SK-N-SH (cell line): ENCODE measurements at regions not wholly inside any gene's neighbourhood (a gene's known extent, or its start where the extent isn't known, plus 50 kb on each side); places are given as distances from the start of the nearest gene placed in this dataset.

ENCODE experiments used
- CTCF ChIA-PET: fragments of 300-600, 350-600 bp; formaldehyde crosslinking; extraction: SDS; loops from one replicate; lab custom pipeline; 2021; lab: Yijun Ruan, JAX
- POLR2A ChIA-PET: fragments of 350-600 bp; sonication (Branson Sonifier 250); formaldehyde crosslinking; extraction: SDS; loops from one replicate; lab custom pipeline; 2020; ENCODE audit warnings: antibody characterized with exemption, inconsistent platforms; lab: Yijun Ruan, JAX
- DNase-seq: peaks from one replicate; pipeline ENCODE4 v3.0.0; 2012
- H2AFZ ChIP-seq: fragments of 200-600 bp; sonication (generic); 2 replicates; pipeline ENCODE4 v1.8.1; 2016; ENCODE audit warnings: antibody characterized with exemption, mild to moderate bottlenecking, low read depth
- H3F3A ChIP-seq: fragments of 200-600 bp; sonication (generic); replicated peaks from 2 replicates; pipeline ENCODE3; 2016; ENCODE audit warnings: antibody characterized with exemption, mild to moderate bottlenecking; ENCODE audit not compliant: insufficient read depth
- H3K27ac ChIP-seq, 2 experiments: fragments of 200-500 bp in 1 of 2; fragments of 200-600 bp in 1 of 2; sonication (Bioruptor generic) in 1 of 2; sonication (generic), shearing (Covaris generic) in 1 of 2; 2 replicates each; pipeline versions ENCODE4 v1.5.1 to v1.6.1; 2014 to 2016; ENCODE audit warnings: low read depth in 2 of 2, inconsistent platforms in 1 of 2, low read length in 1 of 2, mild to moderate bottlenecking in 1 of 2, mixed read lengths in 1 of 2
- H3K27me3 ChIP-seq: fragments of 200-600 bp; sonication (generic), shearing (Covaris generic); 2 replicates; pipeline ENCODE4 v1.6.1; 2016; ENCODE audit warnings: mixed run types; ENCODE audit not compliant: insufficient read depth
- H3K36me3 ChIP-seq, 2 experiments: fragments of 200-500 bp in 1 of 2; fragments of 200-600 bp in 1 of 2; sonication (Bioruptor generic) in 1 of 2; sonication (generic) in 1 of 2; replicated peaks in 1 of 2; 2 replicates each; pipeline versions ENCODE3 to v1.5.1; 2014 to 2016; ENCODE audit warnings: low read length in 1 of 2, mild to moderate bottlenecking in 1 of 2; ENCODE audit not compliant: insufficient read depth in 2 of 2, control insufficient read depth in 1 of 2
- H3K4me1 ChIP-seq, 2 experiments: fragments of 200-500 bp in 1 of 2; fragments of 200-600 bp in 1 of 2; sonication (Bioruptor generic) in 1 of 2; sonication (generic), shearing (Covaris generic) in 1 of 2; 2 replicates each; pipeline versions ENCODE4 v1.5.1 to v1.6.1; 2014 to 2016; ENCODE audit warnings: low read depth in 1 of 2, low read length in 1 of 2, mixed run types in 1 of 2; ENCODE audit not compliant: insufficient read depth in 2 of 2, control insufficient read depth in 1 of 2
- H3K4me2 ChIP-seq: fragments of 200-600 bp; sonication (generic), shearing (Covaris generic); 2 replicates; pipeline ENCODE4 v1.6.1; 2017; ENCODE audit warnings: mixed run types
- H3K4me3 ChIP-seq, 2 experiments: fragments of 200-500 bp in 1 of 2; fragments of 200-600 bp in 1 of 2; sonication (Bioruptor generic) in 1 of 2; sonication (generic), shearing (Covaris generic) in 1 of 2; 2 replicates each; pipeline versions ENCODE4 v1.5.1 to v1.8.1; 2014 to 2016; ENCODE audit warnings: low read depth in 2 of 2, inconsistent platforms in 1 of 2, low read length in 1 of 2, mild to moderate bottlenecking in 1 of 2, mixed read lengths in 1 of 2, moderate library complexity in 1 of 2
- H3K79me2 ChIP-seq: fragments of 200-600 bp; sonication (generic); 2 replicates; pipeline ENCODE4 v1.8.1; 2017; ENCODE audit warnings: mild to moderate bottlenecking; ENCODE audit not compliant: insufficient read depth
- H3K9ac ChIP-seq: fragments of 200-600 bp; sonication (generic); 2 replicates; pipeline ENCODE4 v1.6.1; 2017; ENCODE audit warnings: mixed run types
- H3K9me2 ChIP-seq: fragments of 200-600 bp; sonication (generic); 2 replicates; pipeline ENCODE4 v1.6.1; 2017; ENCODE audit warnings: mixed run types
- H3K9me3 ChIP-seq: fragments of 200-600 bp; sonication (generic); 2 replicates; pipeline ENCODE4 v1.6.1; 2017; ENCODE audit warnings: mixed run types, mild to moderate bottlenecking, moderate library complexity
- H4K20me1 ChIP-seq: fragments of 200-600 bp; sonication (generic); 2 replicates; pipeline ENCODE4 v1.6.1; 2017; ENCODE audit warnings: mild to moderate bottlenecking, mixed run types; ENCODE audit not compliant: insufficient read depth
- CHD2 ChIP-seq: fragments of 150-350 bp; IDR thresholded peaks from 2 replicates; pipeline ENCODE4 v1.6.1; 2018; ENCODE audit warnings: low read length; ENCODE audit not compliant: partially characterized antibody
- EZH2phosphoT487 ChIP-seq: fragments of 200-600 bp; sonication (generic); IDR thresholded peaks from 2 replicates; pipeline ENCODE4 v1.6.1; 2017; ENCODE audit warnings: low read depth, mixed run types, mild to moderate bottlenecking, antibody characterized with exemption, moderate library complexity, borderline replicate concordance
- FOSL2 ChIP-seq: IDR thresholded peaks from 2 replicates; pipeline ENCODE4 v1.4.0; 2012; ENCODE audit warnings: low read depth, mild to moderate bottlenecking, moderate library complexity, borderline replicate concordance
- FOXJ3 ChIP-seq: sonication (generic); formaldehyde crosslinking; IDR thresholded peaks from 2 replicates; pipeline ENCODE4 v1.5.1; 2020; ENCODE audit warnings: mild to moderate bottlenecking, missing genetic modification reagents
- GATA2 ChIP-seq: sonication (generic); formaldehyde crosslinking; IDR thresholded peaks from 2 replicates; pipeline ENCODE4 v1.5.0; 2020; ENCODE audit warnings: mild to moderate bottlenecking, missing genetic modification reagents
- JUND ChIP-seq: IDR thresholded peaks from 2 replicates; pipeline ENCODE4 v1.4.0; 2012
- MEF2A ChIP-seq: IDR thresholded peaks from 2 replicates; pipeline ENCODE4 v1.4.0; 2012; ENCODE audit warnings: low read depth, borderline replicate concordance
- MXI1 ChIP-seq: IDR thresholded peaks from 2 replicates; pipeline ENCODE4 v1.6.1; 2012; ENCODE audit warnings: mild to moderate bottlenecking, low read depth, low read length, improper control_type of control experiment
- NFIC ChIP-seq: IDR thresholded peaks from 2 replicates; pipeline ENCODE4 v1.4.0; 2012; ENCODE audit warnings: borderline replicate concordance
- NRF1 ChIP-seq: IDR thresholded peaks from 2 replicates; pipeline ENCODE4 v1.6.1; 2012; ENCODE audit warnings: low read depth, mild to moderate bottlenecking, low read length
- RAD21 ChIP-seq: IDR thresholded peaks from 2 replicates; pipeline ENCODE4 v1.6.1; 2012; ENCODE audit warnings: mild to moderate bottlenecking, low read length
- RCOR1 ChIP-seq: fragments of 150-350 bp; IDR thresholded peaks from 2 replicates; pipeline ENCODE4 v1.6.1; 2017; ENCODE audit warnings: antibody characterized with exemption, low read length
- SMC3 ChIP-seq: IDR thresholded peaks from 2 replicates; pipeline ENCODE4 v1.6.1; 2012; ENCODE audit warnings: low read depth, low read length, improper control_type of control experiment
- YY1 ChIP-seq: IDR thresholded peaks from 2 replicates; pipeline ENCODE4 v1.4.0; 2012; ENCODE audit warnings: low read depth, mild to moderate bottlenecking
- WGBS: methylation state at CpG from one replicate; pipeline ENCODE4 v1.1.6; 2017; ENCODE audit warnings: low lambda C conversion rate; 5-methylcytosine and 5-hydroxymethylcytosine counted together
- TF ChIP-seq, protein P1 (sequence below): fragments of 150-350 bp; IDR thresholded peaks from 2 replicates; pipeline ENCODE4 v1.6.1; 2017; ENCODE audit warnings: antibody characterized with exemption, low read length, low read depth, borderline replicate concordance
- TF ChIP-seq, protein P2 (sequence below): IDR thresholded peaks from 2 replicates; pipeline ENCODE4 v1.6.1; 2012; ENCODE audit warnings: mild to moderate bottlenecking, low read depth, low read length, moderate library complexity
- TF ChIP-seq, protein P3 (sequence below): IDR thresholded peaks from 2 replicates; pipeline ENCODE4 v1.4.0; 2012; ENCODE audit warnings: low read depth
- TF ChIP-seq, protein P4 (sequence below): IDR thresholded peaks from 2 replicates; pipeline ENCODE4; 2012
- TF ChIP-seq, protein P5 (sequence below): fragments of 150-350 bp; IDR thresholded peaks from 2 replicates; pipeline ENCODE4 v1.6.1; 2016; ENCODE audit warnings: mild to moderate bottlenecking, low read depth, low read length
- TF ChIP-seq, protein P6 (sequence below): IDR thresholded peaks from 2 replicates; pipeline ENCODE4 v1.4.0; 2012; ENCODE audit warnings: low read depth, borderline replicate concordance

DNA sequence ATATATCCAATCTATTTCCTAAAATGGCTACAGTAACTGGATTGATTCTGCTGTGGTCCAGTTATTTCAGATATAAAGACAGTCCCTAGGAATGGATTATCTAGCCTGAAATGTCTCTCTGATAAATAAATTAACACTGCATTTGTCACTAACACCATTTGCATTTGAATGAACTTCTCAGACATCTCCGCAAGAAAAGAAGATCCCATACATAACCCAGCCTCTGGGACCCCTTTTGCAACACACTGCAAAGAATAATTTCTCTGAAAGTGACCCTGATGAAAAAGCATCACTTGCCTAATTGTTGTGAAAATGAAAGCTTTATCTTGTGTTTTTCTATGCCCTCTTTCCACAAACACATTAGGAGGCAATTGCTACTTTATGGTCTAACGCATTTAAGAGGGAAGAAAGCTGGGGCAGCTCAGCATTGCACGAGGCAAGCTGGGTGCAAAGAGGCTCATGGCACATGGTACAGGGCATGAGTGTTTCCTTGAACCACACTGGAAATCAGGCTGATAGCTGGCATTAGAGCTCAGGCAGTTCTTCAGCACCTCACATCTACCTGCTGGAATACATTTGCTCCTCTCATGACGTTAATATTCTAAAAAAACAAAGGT, 379.9 kb downstream of the IRS2 start:
- H3K9me3 ChIP-seq, result no peaks in the 10 kb centered on the region
- WGBS, result 77% methylated on average over 4 of the region's 4 CpGs
- CTCF ChIA-PET, result no interaction called here

DNA sequence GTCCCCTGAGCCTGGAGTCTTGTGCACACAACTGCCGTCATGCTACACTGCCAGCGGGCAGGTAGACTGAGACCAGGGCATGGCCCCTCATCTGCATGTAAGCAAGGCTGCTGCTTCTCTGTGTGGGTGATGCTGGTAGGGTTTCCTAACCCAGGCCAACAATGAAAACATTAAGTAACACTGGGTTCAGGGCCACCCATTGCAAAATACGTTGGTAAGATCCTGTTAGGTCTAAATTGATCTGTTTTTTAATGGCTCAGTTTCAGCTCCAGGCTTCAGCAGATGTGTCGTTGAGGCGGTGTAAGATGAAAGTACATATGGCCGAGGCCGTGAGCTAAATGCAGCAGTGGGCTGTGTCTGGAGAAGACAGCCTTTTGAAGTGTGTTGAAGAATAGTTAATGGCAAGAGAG, 383.4 kb downstream of the IRS2 start:
- Histone ChIP-seq H3K9me2 (no peaks in the 10 kb centered on the region), H3K9ac (no peak overlapping the region), H3K36me3 (no peaks in the 10 kb centered on the region), H3K27ac (no peak overlapping the region; a peak in 1 of 4 replicates), H2AFZ (no peak overlapping the region), H3K4me1 (peaks cover 0 to 17% of the 10 kb centered on the region in 2 experiments; a peak in 2 of 4 replicates), H3K79me2 (no peaks in the 10 kb centered on the region), H3K4me2 (no peak overlapping the region), H3K9me3 (no peaks in the 10 kb centered on the region), H3F3A (no peaks in the 10 kb centered on the region), H3K4me3 (no peak overlapping the region), H3K27me3 (no peaks in the 10 kb centered on the region), H4K20me1 (no peaks in the 10 kb centered on the region)
- WGBS, result 82% methylated on average over 6 of the region's 7 CpGs
- ChIA-PET CTCF (interaction anchor here (1.1 to 1.2 kb wide), 2 partner anchors 15 to 38 kb away, joined by 3 read pairs; no protein-coding TSS in a partner anchor), POLR2A (no interaction called here)
- no peak for DNase-seq
- TF ChIP-seq FOXJ3 (CRISPR knock-in tag), result no peak
- no peak for TF ChIP-seq RCOR1
- TF ChIP-seq, protein P1, sequence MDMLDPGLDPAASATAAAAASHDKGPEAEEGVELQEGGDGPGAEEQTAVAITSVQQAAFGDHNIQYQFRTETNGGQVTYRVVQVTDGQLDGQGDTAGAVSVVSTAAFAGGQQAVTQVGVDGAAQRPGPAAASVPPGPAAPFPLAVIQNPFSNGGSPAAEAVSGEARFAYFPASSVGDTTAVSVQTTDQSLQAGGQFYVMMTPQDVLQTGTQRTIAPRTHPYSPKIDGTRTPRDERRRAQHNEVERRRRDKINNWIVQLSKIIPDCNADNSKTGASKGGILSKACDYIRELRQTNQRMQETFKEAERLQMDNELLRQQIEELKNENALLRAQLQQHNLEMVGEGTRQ, result no peak
- TF ChIP-seq MEF2A, result no peak
- TF ChIP-seq, protein P2, sequence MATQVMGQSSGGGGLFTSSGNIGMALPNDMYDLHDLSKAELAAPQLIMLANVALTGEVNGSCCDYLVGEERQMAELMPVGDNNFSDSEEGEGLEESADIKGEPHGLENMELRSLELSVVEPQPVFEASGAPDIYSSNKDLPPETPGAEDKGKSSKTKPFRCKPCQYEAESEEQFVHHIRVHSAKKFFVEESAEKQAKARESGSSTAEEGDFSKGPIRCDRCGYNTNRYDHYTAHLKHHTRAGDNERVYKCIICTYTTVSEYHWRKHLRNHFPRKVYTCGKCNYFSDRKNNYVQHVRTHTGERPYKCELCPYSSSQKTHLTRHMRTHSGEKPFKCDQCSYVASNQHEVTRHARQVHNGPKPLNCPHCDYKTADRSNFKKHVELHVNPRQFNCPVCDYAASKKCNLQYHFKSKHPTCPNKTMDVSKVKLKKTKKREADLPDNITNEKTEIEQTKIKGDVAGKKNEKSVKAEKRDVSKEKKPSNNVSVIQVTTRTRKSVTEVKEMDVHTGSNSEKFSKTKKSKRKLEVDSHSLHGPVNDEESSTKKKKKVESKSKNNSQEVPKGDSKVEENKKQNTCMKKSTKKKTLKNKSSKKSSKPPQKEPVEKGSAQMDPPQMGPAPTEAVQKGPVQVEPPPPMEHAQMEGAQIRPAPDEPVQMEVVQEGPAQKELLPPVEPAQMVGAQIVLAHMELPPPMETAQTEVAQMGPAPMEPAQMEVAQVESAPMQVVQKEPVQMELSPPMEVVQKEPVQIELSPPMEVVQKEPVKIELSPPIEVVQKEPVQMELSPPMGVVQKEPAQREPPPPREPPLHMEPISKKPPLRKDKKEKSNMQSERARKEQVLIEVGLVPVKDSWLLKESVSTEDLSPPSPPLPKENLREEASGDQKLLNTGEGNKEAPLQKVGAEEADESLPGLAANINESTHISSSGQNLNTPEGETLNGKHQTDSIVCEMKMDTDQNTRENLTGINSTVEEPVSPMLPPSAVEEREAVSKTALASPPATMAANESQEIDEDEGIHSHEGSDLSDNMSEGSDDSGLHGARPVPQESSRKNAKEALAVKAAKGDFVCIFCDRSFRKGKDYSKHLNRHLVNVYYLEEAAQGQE, result no peak
- TF ChIP-seq NRF1, result no peak
- TF ChIP-seq YY1, result no peak
- TF ChIP-seq MXI1, result no peak
- TF ChIP-seq, protein P3, sequence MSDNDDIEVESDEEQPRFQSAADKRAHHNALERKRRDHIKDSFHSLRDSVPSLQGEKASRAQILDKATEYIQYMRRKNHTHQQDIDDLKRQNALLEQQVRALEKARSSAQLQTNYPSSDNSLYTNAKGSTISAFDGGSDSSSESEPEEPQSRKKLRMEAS, result no peak
- TF ChIP-seq CHD2, result no peak
- no peak for TF ChIP-seq JUND
- TF ChIP-seq GATA2 (CRISPR knock-in tag), result no peak
- TF ChIP-seq, protein P4, sequence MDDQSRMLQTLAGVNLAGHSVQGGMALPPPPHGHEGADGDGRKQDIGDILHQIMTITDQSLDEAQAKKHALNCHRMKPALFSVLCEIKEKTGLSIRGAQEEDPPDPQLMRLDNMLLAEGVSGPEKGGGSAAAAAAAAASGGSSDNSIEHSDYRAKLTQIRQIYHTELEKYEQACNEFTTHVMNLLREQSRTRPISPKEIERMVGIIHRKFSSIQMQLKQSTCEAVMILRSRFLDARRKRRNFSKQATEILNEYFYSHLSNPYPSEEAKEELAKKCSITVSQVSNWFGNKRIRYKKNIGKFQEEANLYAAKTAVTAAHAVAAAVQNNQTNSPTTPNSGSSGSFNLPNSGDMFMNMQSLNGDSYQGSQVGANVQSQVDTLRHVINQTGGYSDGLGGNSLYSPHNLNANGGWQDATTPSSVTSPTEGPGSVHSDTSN, result no peak

More for the DNA sequence above, 379.9 kb downstream of the IRS2 start:
- no peaks in the 10 kb centered on the region for H4K20me1 ChIP-seq
- no peaks in the 10 kb centered on the region for H3K79me2 ChIP-seq
- no peak overlapping the region for H3K9ac ChIP-seq
- TF ChIP-seq MXI1 (no peak), JUND (no peak), YY1 (no peak), NFIC (no peak), FOSL2 (no peak), FOXJ3 (CRISPR knock-in tag) (no peak), SMC3 (no peak), EZH2phosphoT487 (no peak), RAD21 (no peak), CHD2 (no peak), NRF1 (no peak)
- TF ChIP-seq, protein P5, sequence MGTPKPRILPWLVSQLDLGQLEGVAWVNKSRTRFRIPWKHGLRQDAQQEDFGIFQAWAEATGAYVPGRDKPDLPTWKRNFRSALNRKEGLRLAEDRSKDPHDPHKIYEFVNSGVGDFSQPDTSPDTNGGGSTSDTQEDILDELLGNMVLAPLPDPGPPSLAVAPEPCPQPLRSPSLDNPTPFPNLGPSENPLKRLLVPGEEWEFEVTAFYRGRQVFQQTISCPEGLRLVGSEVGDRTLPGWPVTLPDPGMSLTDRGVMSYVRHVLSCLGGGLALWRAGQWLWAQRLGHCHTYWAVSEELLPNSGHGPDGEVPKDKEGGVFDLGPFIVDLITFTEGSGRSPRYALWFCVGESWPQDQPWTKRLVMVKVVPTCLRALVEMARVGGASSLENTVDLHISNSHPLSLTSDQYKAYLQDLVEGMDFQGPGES, result no peak
- TF ChIP-seq, protein P6, sequence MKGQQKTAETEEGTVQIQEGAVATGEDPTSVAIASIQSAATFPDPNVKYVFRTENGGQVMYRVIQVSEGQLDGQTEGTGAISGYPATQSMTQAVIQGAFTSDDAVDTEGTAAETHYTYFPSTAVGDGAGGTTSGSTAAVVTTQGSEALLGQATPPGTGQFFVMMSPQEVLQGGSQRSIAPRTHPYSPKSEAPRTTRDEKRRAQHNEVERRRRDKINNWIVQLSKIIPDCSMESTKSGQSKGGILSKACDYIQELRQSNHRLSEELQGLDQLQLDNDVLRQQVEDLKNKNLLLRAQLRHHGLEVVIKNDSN, result no peak
- TF ChIP-seq, all 33 proteins: peak for 0
- Histone ChIP-seq H3K27ac (no peak overlapping the region), H3K4me1 (peaks cover 0 to 12% of the 10 kb centered on the region in 2 experiments; a peak in 3 of 4 replicates), H3K4me3 (no peak overlapping the region), H3K36me3 (no peaks in the 10 kb centered on the region), H3K4me2 (no peak overlapping the region), H3F3A (no peaks in the 10 kb centered on the region), H2AFZ (no peak overlapping the region), H3K9me2 (no peaks in the 10 kb centered on the region), H3K27me3 (no peaks in the 10 kb centered on the region)
- DNase-seq, result no peak
- POLR2A ChIA-PET, result no interaction called here
